Upper lobe of left lung (tissue), 6 donors: ENCODE measurements at regions not wholly inside any gene's neighbourhood (a gene's known extent, or its start where the extent isn't known, plus 50 kb on each side); places are given as distances from the start of the nearest gene placed in this dataset.

Experiments
- ATAC-seq, 2 donors: fragments of 200-7000 bp; cut with Tn5 transposase; one replicate each; pipeline ENCODE4 v1.9.1; 2022; ENCODE audit warnings: mild to moderate bottlenecking in 2 of 2, moderate library complexity in 2 of 2; ENCODE audit not compliant: low FRiP score in 2 of 2
- DNase-seq, 2 donors: peaks; one replicate each; pipeline ENCODE4 v3.0.0-alpha.2; 2019 to 2020
- H3K27ac ChIP-seq, 4 donors: fragments of 200-600 bp; sonication (generic); one replicate each; pipeline ENCODE4 v1.5.1; 2016 to 2019
- H3K27me3 ChIP-seq, 4 donors: fragments of 200-600 bp; sonication (generic); one replicate each; pipeline ENCODE4 v1.5.1; 2017 to 2019
- H3K36me3 ChIP-seq, 4 donors: fragments of 200-600 bp; sonication (generic); one replicate each; pipeline ENCODE4 v1.5.1; 2016 to 2019
- H3K4me1 ChIP-seq, 4 donors: fragments of 200-600 bp; sonication (generic); one replicate each; pipeline ENCODE4 v1.5.1; 2018 to 2019
- H3K4me3 ChIP-seq, 4 donors: fragments of 200-600 bp; sonication (generic); one replicate each; pipeline ENCODE4 v1.5.1; 2017 to 2019; ENCODE audit warnings: mild to moderate bottlenecking in 2 of 4, moderate library complexity in 1 of 4
- H3K9me3 ChIP-seq, 4 donors: fragments of 200-600 bp; sonication (generic); one replicate each; pipeline ENCODE4 v1.5.1; 2018 to 2019
- EP300 ChIP-seq, 4 donors: sonication (generic); formaldehyde crosslinking; IDR thresholded peaks; one replicate each; pipeline ENCODE4 v1.5.1; 2017; ENCODE audit warnings: antibody characterized with exemption in 4 of 4, control low read depth in 2 of 4
- POLR2A ChIP-seq, 4 donors: fragments of 450-650 bp; IDR thresholded peaks; one replicate each; pipeline ENCODE4 v1.5.1; 2016 to 2017; ENCODE audit warnings: antibody characterized with exemption in 4 of 4, mild to moderate bottlenecking in 2 of 4
- POLR2AphosphoS5 ChIP-seq, 2 donors: sonication (generic); formaldehyde crosslinking; IDR thresholded peaks; one replicate each; pipeline ENCODE4 v1.5.1; 2017; ENCODE audit warnings: antibody characterized with exemption in 2 of 2
- WGBS, 2 donors: methylation state at CpG; one replicate each; pipeline ENCODE4 v1.1.5; 2017 to 2018; 5-methylcytosine and 5-hydroxymethylcytosine counted together
- TF ChIP-seq, protein P1 (sequence below), 6 experiments: fragments of 450-650 bp in 4 of 6; fragments of 200-600 bp in 2 of 6; sonication (generic) in 2 of 6; IDR thresholded peaks; one replicate each; pipeline ENCODE4 v1.5.1; 2016 to 2019; ENCODE audit warnings: antibody characterized with exemption in 6 of 6
- donor health status: DM: no; HTN: no; CAD: no; lungs with moderate emphysema.
- donor health status: DM: no; HTN: yes; CAD: no; lungs with severe emphysema.

DNA sequence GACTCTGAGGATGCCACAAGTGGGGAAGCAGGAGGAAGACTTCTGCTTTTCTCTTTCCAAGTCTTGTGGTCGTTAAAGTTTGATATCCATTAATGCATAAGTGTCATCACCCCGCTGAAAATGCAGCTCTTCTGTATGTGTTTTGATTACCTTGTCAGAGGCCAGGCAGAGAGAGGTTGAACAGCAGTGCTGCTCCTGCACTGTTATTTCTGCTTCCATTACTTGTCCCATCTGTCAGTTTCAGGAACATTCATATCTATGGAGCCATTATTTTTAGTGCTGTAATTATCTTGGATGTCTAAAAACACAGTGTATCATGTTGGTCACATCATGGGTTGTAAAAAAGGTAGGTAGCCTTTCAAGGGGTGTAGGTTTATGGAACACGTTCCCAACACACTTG is 62.0 kb upstream of the ESX1 start:
- H3K27ac ChIP-seq, result no peak overlapping the region
- no peaks in the 10 kb centered on the region for H3K9me3 ChIP-seq
- no peaks in the 10 kb centered on the region for H3K4me1 ChIP-seq
- DNase-seq (no peak), ATAC-seq (no peak)
- no peaks in the 10 kb centered on the region for H3K36me3 ChIP-seq
- 63 to 69% methylated on average over 3 of the region's 3 CpGs for WGBS, 2 donors
- H3K4me3 ChIP-seq, result no peak overlapping the region
- no peaks in the 10 kb centered on the region for H3K27me3 ChIP-seq
- TF ChIP-seq POLR2AphosphoS5 (IDR thresholded peaks at IDR 0.05), result no peak
- TF ChIP-seq POLR2A (IDR thresholded peaks at IDR 0.05), result no peak
- TF ChIP-seq EP300 (IDR thresholded peaks at IDR 0.05), result no peak
- TF ChIP-seq, protein P1, sequence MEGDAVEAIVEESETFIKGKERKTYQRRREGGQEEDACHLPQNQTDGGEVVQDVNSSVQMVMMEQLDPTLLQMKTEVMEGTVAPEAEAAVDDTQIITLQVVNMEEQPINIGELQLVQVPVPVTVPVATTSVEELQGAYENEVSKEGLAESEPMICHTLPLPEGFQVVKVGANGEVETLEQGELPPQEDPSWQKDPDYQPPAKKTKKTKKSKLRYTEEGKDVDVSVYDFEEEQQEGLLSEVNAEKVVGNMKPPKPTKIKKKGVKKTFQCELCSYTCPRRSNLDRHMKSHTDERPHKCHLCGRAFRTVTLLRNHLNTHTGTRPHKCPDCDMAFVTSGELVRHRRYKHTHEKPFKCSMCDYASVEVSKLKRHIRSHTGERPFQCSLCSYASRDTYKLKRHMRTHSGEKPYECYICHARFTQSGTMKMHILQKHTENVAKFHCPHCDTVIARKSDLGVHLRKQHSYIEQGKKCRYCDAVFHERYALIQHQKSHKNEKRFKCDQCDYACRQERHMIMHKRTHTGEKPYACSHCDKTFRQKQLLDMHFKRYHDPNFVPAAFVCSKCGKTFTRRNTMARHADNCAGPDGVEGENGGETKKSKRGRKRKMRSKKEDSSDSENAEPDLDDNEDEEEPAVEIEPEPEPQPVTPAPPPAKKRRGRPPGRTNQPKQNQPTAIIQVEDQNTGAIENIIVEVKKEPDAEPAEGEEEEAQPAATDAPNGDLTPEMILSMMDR (IDR thresholded peaks at IDR 0.05), result no peak

DNA sequence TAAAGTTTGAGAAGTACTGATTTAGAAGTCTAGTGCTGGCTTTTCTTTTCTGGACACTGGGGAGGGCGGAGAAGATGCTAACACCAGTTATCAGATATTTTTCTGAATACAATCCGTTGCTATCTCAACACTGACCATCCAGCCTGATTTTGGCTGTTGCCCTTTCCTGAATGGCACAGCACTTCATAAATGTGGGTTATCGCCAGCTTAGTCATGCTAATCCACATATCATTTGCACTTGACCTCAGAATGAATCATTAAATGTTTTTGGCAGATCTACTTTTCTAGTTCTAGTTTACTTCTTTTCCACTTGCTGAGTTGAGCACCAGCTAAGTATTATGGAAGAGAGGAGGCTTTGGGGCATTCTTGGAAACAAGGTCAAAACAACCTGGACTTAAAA is 60.8 kb upstream of the ESX1 start:
- no peak for ATAC-seq
- 59 to 63% methylated on average over 3 of the region's 3 CpGs for WGBS, 2 donors
- H3K36me3 ChIP-seq, result no peaks in the 10 kb centered on the region
- DNase-seq, result no peak
- H3K9me3 ChIP-seq, result no peaks in the 10 kb centered on the region
- no peak overlapping the region for H3K27ac ChIP-seq
- no peak for TF ChIP-seq POLR2AphosphoS5 (IDR thresholded peaks at IDR 0.05)
- TF ChIP-seq EP300 (IDR thresholded peaks at IDR 0.05), result no peak
- no peak for TF ChIP-seq POLR2A (IDR thresholded peaks at IDR 0.05)
- TF ChIP-seq, protein P1 (IDR thresholded peaks at IDR 0.05), result no peak
- H3K4me3 ChIP-seq, result no peak overlapping the region
- no peaks in the 10 kb centered on the region for H3K27me3 ChIP-seq
- H3K4me1 ChIP-seq, result no peaks in the 10 kb centered on the region

DNA sequence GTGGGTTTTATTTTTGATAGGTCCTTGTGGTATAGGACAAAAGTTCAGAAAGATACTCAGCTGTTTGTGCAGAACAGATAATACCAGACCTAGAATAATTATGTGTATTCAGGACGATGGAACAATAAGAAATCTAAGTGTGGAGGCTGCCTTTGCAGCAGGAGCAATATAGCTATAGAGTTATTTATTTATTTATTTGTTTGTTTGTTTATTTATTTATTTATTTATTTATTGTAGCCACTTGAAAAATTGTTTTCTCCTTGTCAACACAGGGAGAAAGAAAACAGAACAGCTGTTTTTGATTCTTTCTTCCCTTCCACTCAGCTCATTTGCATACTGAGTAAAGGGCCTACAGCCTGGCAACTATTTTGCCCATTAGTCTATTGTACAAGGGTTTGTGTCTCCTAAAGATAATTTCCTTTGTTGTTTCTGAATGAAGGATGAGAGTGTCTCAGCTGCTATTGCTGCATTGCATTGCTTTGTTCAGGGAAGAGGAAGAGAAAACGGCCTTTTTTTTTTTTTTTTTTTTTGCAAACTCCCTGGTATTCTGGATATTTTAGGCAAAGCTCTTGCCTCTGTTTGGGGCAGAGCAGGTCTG is 56.0 kb upstream of the ESX1 start:
- DNase-seq, result no peak
- no peak overlapping the region for H3K4me3 ChIP-seq
- WGBS, 2 donors, result 65 to 66% methylated on average over 2 of the region's 2 CpGs
- H3K36me3 ChIP-seq, result no peaks in the 10 kb centered on the region
- no peaks in the 10 kb centered on the region for H3K9me3 ChIP-seq
- TF ChIP-seq POLR2AphosphoS5 (IDR thresholded peaks at IDR 0.05) (no peak), POLR2A (IDR thresholded peaks at IDR 0.05) (no peak), EP300 (IDR thresholded peaks at IDR 0.05) (no peak)
- TF ChIP-seq, protein P1 (IDR thresholded peaks at IDR 0.05), result no peak
- no peaks in the 10 kb centered on the region for H3K4me1 ChIP-seq
- no peak for ATAC-seq
- no peak overlapping the region for H3K27ac ChIP-seq
- H3K27me3 ChIP-seq, result no peaks in the 10 kb centered on the region

DNA sequence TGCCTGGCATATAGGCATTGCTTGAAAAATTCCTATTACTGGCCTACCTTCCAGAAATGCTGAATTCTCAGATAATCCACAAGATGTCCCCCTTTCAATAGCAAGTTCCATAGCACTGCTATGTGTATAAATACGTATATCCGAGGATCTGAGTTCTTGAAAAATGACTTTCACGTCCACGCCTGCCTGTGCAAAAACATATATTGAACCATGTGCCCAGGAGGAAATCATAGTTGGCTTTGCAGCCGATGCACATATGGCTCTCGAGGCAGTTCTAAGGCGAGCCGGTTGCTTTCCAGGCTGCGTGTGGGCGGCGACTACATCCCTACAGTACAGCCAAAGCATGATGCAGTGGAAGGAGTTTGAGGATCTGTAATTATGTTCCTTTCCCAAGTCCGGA is 55.4 kb upstream of the ESX1 start:
- TF ChIP-seq, protein P1 (IDR thresholded peaks at IDR 0.05), result no peak
- no peak for TF ChIP-seq EP300 (IDR thresholded peaks at IDR 0.05)
- TF ChIP-seq POLR2A (IDR thresholded peaks at IDR 0.05), result no peak
- TF ChIP-seq POLR2AphosphoS5 (IDR thresholded peaks at IDR 0.05), result no peak
- ATAC-seq (no peak), DNase-seq (no peak)
- Histone ChIP-seq H3K9me3 (no peaks in the 10 kb centered on the region), H3K27me3 (no peaks in the 10 kb centered on the region), H3K4me1 (no peaks in the 10 kb centered on the region), H3K36me3 (no peaks in the 10 kb centered on the region), H3K4me3 (no peak overlapping the region), H3K27ac (no peak overlapping the region)
- WGBS, 2 donors, result 21 to 49% methylated on average over 6 to 12 of the region's 12 CpGs

DNA sequence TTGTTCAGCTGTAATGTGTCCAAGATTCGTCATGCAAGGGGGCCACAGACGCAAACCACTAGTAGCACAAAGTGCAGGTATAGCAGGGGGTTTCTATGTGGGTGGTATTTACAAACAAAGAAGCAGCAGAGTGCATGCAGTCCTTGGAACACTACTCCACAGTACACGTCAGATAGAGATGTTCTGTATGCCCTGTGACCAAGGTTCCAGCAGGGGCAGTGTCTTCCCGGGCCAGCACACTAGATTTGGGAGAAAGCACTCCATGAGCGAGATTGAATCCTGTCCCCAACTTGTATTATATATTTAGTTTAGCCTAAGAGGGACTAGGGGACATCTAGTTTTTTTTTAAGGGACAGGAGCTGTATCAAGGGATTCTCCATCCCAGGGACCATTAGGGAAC is 54.4 kb upstream of the ESX1 start:
- TF ChIP-seq POLR2A (IDR thresholded peaks at IDR 0.05), result no peak
- no peak for TF ChIP-seq POLR2AphosphoS5 (IDR thresholded peaks at IDR 0.05)
- TF ChIP-seq, protein P1 (IDR thresholded peaks at IDR 0.05), result no peak
- TF ChIP-seq EP300 (IDR thresholded peaks at IDR 0.05), result no peak
- WGBS, 2 donors, result 74 to 90% methylated on average over 4 to 5 of the region's 5 CpGs
- no peak overlapping the region for H3K4me3 ChIP-seq
- no peaks in the 10 kb centered on the region for H3K27me3 ChIP-seq
- DNase-seq (no peak), ATAC-seq (no peak)
- no peaks in the 10 kb centered on the region for H3K4me1 ChIP-seq
- no peak overlapping the region for H3K27ac ChIP-seq
- H3K36me3 ChIP-seq, result no peaks in the 10 kb centered on the region
- no peaks in the 10 kb centered on the region for H3K9me3 ChIP-seq
